DND-41 (cell line): ENCODE measurements at regions not wholly inside any gene's neighbourhood (a gene's known extent, or its start where the extent isn't known, plus 50 kb on each side); places are given as distances from the start of the nearest gene placed in this dataset.

Experiments used
- CTCF ChIP-seq: IDR thresholded peaks from 2 replicates; pipeline ENCODE4 v1.5.1; 2012; ENCODE audit warnings: borderline replicate concordance, low read length, moderate library complexity, mild to moderate bottlenecking; ENCODE audit not compliant: poor library complexity, severe bottlenecking; ENCODE audit errors: extremely low read depth
- EZH2 ChIP-seq: IDR thresholded peaks from 3 replicates; pipeline ENCODE4 v1.6.1; 2012; ENCODE audit warnings: borderline replicate concordance, low read depth, mild to moderate bottlenecking, moderate library complexity, low read length, inconsistent platforms; ENCODE audit not compliant: severe bottlenecking

- TF ChIP-seq EZH2 (no peak), CTCF (no peak)
Measured at GRCh38 chr9:79120533-79120932, 451.2 kb upstream of the TLE4 start.
